ENCODE measurements at regions not wholly inside any gene's neighbourhood (a gene's known extent, or its start where the extent isn't known, plus 50 kb on each side); places are given as distances from the start of the nearest gene placed in this dataset.

DNA sequence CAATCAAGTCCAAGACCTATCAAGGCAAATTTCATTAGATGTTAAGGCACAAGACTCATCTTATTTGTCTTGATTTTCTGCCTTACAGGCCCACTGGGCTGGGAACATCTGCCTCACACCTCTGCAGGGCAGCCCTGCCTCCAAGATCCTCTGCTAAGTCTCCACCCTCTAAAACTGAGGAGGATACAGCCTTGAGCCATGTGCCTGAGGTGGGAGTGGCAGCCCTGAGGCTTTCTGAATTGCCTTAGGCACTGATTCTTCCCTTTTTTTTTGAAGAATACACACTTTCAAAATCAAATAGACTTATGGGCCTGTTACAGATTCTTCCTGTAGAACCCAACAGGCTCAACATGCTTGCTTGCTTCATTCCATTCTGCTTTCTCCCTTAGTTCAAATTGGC lies 544.3 kb upstream of the ADAMTS5 start:
- no peak for DNase-seq (ENCODE audit: low read depth)
- no peak overlapping the region for H3K4me3 ChIP-seq (ENCODE audit: low read length)
- TF ChIP-seq, protein P1, sequence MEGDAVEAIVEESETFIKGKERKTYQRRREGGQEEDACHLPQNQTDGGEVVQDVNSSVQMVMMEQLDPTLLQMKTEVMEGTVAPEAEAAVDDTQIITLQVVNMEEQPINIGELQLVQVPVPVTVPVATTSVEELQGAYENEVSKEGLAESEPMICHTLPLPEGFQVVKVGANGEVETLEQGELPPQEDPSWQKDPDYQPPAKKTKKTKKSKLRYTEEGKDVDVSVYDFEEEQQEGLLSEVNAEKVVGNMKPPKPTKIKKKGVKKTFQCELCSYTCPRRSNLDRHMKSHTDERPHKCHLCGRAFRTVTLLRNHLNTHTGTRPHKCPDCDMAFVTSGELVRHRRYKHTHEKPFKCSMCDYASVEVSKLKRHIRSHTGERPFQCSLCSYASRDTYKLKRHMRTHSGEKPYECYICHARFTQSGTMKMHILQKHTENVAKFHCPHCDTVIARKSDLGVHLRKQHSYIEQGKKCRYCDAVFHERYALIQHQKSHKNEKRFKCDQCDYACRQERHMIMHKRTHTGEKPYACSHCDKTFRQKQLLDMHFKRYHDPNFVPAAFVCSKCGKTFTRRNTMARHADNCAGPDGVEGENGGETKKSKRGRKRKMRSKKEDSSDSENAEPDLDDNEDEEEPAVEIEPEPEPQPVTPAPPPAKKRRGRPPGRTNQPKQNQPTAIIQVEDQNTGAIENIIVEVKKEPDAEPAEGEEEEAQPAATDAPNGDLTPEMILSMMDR (IDR thresholded peaks at IDR 0.05; ENCODE audit: insufficient read depth, low read depth, low read length, missing control alignments), result no peak

DNA sequence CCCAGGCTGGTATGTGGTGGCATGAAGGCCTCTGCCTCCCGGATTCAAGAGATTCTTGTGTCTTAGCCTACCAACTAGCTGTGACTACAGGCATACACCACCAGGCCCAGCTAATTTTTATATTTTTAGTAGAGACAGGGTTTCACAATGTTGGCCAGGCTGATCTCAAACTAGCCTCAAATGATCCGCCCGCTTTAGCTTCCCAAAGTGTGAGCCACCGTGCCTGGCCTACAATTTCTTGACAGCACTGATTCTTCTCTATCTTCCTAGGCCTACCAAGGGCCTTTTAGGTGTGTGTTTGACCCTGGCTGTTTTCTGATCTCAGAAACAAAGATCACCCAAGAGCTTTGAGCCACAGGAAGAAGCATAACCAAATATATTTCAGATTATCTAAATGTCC lies 540.8 kb upstream of the ADAMTS5 start:
- no peak for DNase-seq (ENCODE audit: low read depth)
- no peak overlapping the region for H3K4me3 ChIP-seq (ENCODE audit: low read length)
- TF ChIP-seq, protein P1 (IDR thresholded peaks at IDR 0.05; ENCODE audit: insufficient read depth, low read depth, low read length, missing control alignments), result no peak

DNA sequence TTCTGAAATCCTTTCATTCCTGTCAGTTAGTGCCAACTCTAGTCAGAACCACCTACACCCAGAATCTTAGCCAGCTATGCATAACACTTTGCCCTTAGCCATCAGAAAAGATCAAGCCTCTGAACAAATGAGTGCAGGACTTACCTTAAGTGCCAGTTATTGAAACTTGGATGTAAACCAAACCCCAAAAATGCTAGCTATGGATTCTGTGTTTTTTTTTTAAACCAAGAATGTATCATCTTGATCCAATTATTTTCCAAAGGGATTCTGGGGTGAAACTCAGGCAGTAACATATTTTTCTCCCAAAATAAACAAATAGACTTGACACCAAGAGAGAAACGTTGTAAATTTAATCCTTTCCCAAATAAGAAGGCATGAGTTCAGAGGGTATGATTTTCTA lies 538.6 kb upstream of the ADAMTS5 start:
- DNase-seq (ENCODE audit: low read depth), result no peak

DNA sequence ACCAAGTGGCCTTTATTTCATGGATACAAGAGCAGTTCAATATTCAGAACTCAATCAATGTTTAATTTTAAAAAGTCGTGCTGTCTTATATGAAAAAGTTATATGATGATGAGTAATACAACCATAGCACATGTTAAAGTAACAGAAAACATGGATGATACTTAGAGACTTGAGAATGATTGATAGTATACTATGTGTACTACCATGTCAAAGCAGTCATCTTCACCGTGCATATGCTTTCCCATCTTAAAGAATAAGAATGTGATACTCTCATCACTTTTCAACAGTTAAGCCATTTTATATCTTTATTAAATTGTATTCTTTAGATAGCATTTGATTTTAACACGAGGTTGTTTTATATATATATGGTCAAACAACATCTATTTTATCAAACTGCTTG lies 535.9 kb upstream of the ADAMTS5 start:
- TF ChIP-seq, protein P1 (IDR thresholded peaks at IDR 0.05; ENCODE audit: insufficient read depth, low read depth, low read length, missing control alignments), result no peak
- DNase-seq (ENCODE audit: low read depth), result no peak

More for the DNA sequence above, 538.6 kb upstream of the ADAMTS5 start:
- TF ChIP-seq, protein P1 (IDR thresholded peaks at IDR 0.05; ENCODE audit: insufficient read depth, low read depth, low read length, missing control alignments), result no peak
- H3K4me3 ChIP-seq (ENCODE audit: low read length), result no peak overlapping the region

DNA sequence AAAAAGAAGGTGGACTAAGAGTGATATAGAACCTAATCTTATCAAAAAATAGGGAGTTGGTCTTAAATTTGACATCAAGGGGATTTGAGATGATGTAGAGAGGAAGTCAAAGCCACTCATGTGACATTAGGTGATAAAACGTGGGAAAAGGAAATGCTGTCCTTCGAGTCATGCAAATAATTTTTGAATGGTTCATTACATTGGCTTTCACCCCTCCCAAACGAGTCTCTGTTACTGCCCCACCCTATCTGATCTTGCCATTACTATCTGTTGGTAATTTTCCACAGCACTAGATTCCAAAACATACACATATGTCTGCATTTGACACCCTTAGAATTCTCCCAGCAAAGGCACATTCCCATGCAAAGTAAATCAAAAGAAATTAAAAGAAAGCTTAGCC lies 531.1 kb upstream of the ADAMTS5 start:
- TF ChIP-seq, protein P1 (IDR thresholded peaks at IDR 0.05; ENCODE audit: insufficient read depth, low read depth, low read length, missing control alignments), result no peak
- no peak overlapping the region for H3K4me3 ChIP-seq (ENCODE audit: low read length)
- DNase-seq (ENCODE audit: low read depth), result peak; percentile 54

More for the DNA sequence above, 535.9 kb upstream of the ADAMTS5 start:
- no peak overlapping the region for H3K4me3 ChIP-seq (ENCODE audit: low read length)

DNA sequence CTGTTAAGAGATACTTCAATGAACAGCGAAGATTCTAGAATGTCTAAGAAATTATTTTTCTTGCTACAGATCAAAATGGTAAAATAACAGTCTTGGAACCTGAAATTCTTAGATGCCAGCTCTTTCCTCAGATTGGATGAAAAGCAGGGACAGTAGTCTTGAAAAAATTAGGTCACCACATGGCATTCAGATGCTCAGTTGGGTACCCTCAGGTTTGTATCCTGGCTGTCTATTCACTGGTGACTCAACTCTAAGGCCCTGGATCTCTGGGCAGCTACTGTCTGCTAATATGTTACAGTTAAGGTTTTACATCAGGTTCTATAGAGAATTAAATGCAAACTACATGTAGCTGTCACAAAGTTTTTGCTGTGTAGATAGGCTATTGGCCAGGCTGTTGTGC lies 528.9 kb upstream of the ADAMTS5 start:
- no peak for DNase-seq (ENCODE audit: low read depth)
- no peak overlapping the region for H3K4me3 ChIP-seq (ENCODE audit: low read length)
- TF ChIP-seq, protein P1 (IDR thresholded peaks at IDR 0.05; ENCODE audit: insufficient read depth, low read depth, low read length, missing control alignments), result no peak

DNA sequence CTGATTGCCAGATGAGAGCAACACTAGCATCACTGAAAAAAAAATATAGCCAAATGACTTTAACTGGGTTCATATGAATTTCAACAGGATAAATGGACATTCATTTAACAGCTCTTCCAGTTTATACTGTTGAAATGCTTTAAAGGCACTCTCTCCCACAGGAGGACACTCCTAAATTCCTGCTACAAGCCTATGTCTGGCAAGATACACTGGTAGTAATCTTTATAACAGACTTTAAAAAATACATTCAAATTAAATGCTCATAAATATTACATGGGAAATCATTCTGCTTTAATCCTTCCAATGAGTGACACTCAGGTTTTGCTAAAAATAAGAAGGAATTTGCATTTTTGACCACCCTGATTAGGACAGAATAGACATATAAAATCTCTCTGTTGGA lies 526.7 kb upstream of the ADAMTS5 start:
- no peak overlapping the region for H3K4me3 ChIP-seq (ENCODE audit: low read length)
- no peak for DNase-seq (ENCODE audit: low read depth)
- TF ChIP-seq, protein P1 (IDR thresholded peaks at IDR 0.05; ENCODE audit: insufficient read depth, low read depth, low read length, missing control alignments), result no peak
